ENCODE measurements at regions not wholly inside any gene's neighbourhood (a gene's known extent, or its start where the extent isn't known, plus 50 kb on each side); places are given as distances from the start of the nearest gene placed in this dataset.
"Not testable (repeated sequence)": the region's sequence is repeated elsewhere in the genome, so short reads cannot be mapped to it uniquely, and the experiment has no call there.

DNA sequence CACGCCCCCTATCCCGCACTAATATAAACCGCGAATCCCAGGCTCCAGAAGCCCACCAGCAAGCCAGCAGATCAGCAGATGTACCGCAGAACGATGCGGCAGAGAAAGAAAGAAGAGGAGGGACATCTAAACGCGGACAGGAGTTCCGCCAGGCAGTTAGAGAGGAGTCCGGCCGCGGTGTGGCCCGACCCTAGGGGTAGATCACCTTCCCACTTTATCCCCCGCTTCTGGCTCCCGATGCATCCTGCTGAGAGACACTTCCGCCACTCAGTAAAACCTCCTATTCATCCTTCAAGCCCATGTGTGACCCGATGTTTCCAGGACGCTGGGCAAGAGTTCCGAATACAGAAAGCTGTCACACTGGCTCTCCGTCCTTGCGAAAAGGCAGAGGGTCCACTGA is 1046.8 kb downstream of the SLITRK5 start:
- Histone ChIP-seq H3F3A (ENCODE audit: control insufficient read depth, insufficient read depth) (no peaks in the 10 kb centered on the region), H3K4me1 (ENCODE audit: control insufficient read depth, low read length) (no peaks in the 10 kb centered on the region), H3K79me2 (ENCODE audit: control insufficient read depth, low read length) (no peaks in the 10 kb centered on the region), H4K20me1 (ENCODE audit: control insufficient read depth, insufficient read depth, low read depth, low read length) (no peaks in the 10 kb centered on the region), H3K27ac (ENCODE audit: low read depth, low read length) (no peak overlapping the region), H3K4me2 (ENCODE audit: low read length) (no peak overlapping the region), H3K9me3 (ENCODE audit: control insufficient read depth, insufficient read depth, low read length) (peaks cover 5% of the 10 kb centered on the region; the same call in 1 of the 2 replicates), H3K36me3 (ENCODE audit: control insufficient read depth, low read length) (no peaks in the 10 kb centered on the region), H3K9me2 (replicated peaks; ENCODE audit: control insufficient read depth, low read length) (no peaks in the 10 kb centered on the region), H3K4me3 (ENCODE audit: low read length) (no peak overlapping the region), H3K27me3 (ENCODE audit: control insufficient read depth, low read length) (no peaks in the 10 kb centered on the region)
- no peak for TF ChIP-seq EZH2phosphoT487 (IDR thresholded peaks at IDR 0.05; ENCODE audit: borderline replicate concordance, low read length)
- TF ChIP-seq CTCF (IDR thresholded peaks at IDR 0.05; ENCODE audit: low read depth, low read length, poor library complexity, severe bottlenecking) = no peak

GRCh38 chr13:88718781-88719180 is 1047.6 kb downstream of the SLITRK5 start:
- Histone ChIP-seq H3K4me1 (ENCODE audit: control insufficient read depth, low read length) (no peaks in the 10 kb centered on the region), H3K79me2 (ENCODE audit: control insufficient read depth, low read length) (no peaks in the 10 kb centered on the region), H3K27me3 (ENCODE audit: control insufficient read depth, low read length) (no peaks in the 10 kb centered on the region), H3K9me2 (replicated peaks; ENCODE audit: control insufficient read depth, low read length) (no peaks in the 10 kb centered on the region), H3K4me3 (ENCODE audit: low read length) (no peak overlapping the region), H3K4me2 (ENCODE audit: low read length) (no peak overlapping the region), H3K9me3 (ENCODE audit: control insufficient read depth, insufficient read depth, low read length) (peaks cover 5% of the 10 kb centered on the region; the same call in 1 of the 2 replicates), H3F3A (ENCODE audit: control insufficient read depth, insufficient read depth) (no peaks in the 10 kb centered on the region), H3K36me3 (ENCODE audit: control insufficient read depth, low read length) (no peaks in the 10 kb centered on the region), H4K20me1 (ENCODE audit: control insufficient read depth, insufficient read depth, low read depth, low read length) (no peaks in the 10 kb centered on the region), H3K27ac (ENCODE audit: low read depth, low read length) (no peak overlapping the region)
- TF ChIP-seq CTCF (IDR thresholded peaks at IDR 0.05; ENCODE audit: low read depth, low read length, poor library complexity, severe bottlenecking) = no peak
- no peak for TF ChIP-seq EZH2phosphoT487 (IDR thresholded peaks at IDR 0.05; ENCODE audit: borderline replicate concordance, low read length)

- TF ChIP-seq EZH2phosphoT487 (IDR thresholded peaks at IDR 0.05; ENCODE audit: borderline replicate concordance, low read length) = no peak
- TF ChIP-seq CTCF (IDR thresholded peaks at IDR 0.05; ENCODE audit: low read depth, low read length, poor library complexity, severe bottlenecking) = no peak
- Histone ChIP-seq H3K9me2 (replicated peaks; ENCODE audit: control insufficient read depth, low read length) (no peaks in the 10 kb centered on the region), H4K20me1 (ENCODE audit: control insufficient read depth, insufficient read depth, low read depth, low read length) (no peaks in the 10 kb centered on the region), H3F3A (ENCODE audit: control insufficient read depth, insufficient read depth) (no peaks in the 10 kb centered on the region), H3K4me1 (ENCODE audit: control insufficient read depth, low read length) (no peaks in the 10 kb centered on the region), H3K4me3 (ENCODE audit: low read length) (no peak overlapping the region), H3K79me2 (ENCODE audit: control insufficient read depth, low read length) (no peaks in the 10 kb centered on the region), H3K9me3 (ENCODE audit: control insufficient read depth, insufficient read depth, low read length) (peaks cover 11% of the 10 kb centered on the region; the same call in 1 of the 2 replicates), H3K36me3 (ENCODE audit: control insufficient read depth, low read length) (no peaks in the 10 kb centered on the region), H3K27me3 (ENCODE audit: control insufficient read depth, low read length) (no peaks in the 10 kb centered on the region), H3K27ac (ENCODE audit: low read depth, low read length) (no peak overlapping the region), H3K4me2 (ENCODE audit: low read length) (no peak overlapping the region)
Measured at GRCh38 chr13:88726075-88726474, 1054.9 kb downstream of the SLITRK5 start.

GRCh38 chr13:88727236-88727635 is 1056.1 kb downstream of the SLITRK5 start:
- not testable (repeated sequence) for H3K9me2 ChIP-seq (replicated peaks; ENCODE audit: control insufficient read depth, low read length); H3K27ac ChIP-seq (ENCODE audit: low read depth, low read length); H3K4me2 ChIP-seq (ENCODE audit: low read length); H3F3A ChIP-seq (ENCODE audit: control insufficient read depth, insufficient read depth); H4K20me1 ChIP-seq (ENCODE audit: control insufficient read depth, insufficient read depth, low read depth, low read length); H3K79me2 ChIP-seq (ENCODE audit: control insufficient read depth, low read length); H3K36me3 ChIP-seq (ENCODE audit: control insufficient read depth, low read length); H3K4me1 ChIP-seq (ENCODE audit: control insufficient read depth, low read length); H3K27me3 ChIP-seq (ENCODE audit: control insufficient read depth, low read length); H3K4me3 ChIP-seq (ENCODE audit: low read length)
- peaks cover 11% of the 10 kb centered on the region; the same call in 1 of the 2 replicates for H3K9me3 ChIP-seq (ENCODE audit: control insufficient read depth, insufficient read depth, low read length)
